Right lobe of liver (tissue), 6 donors: ENCODE measurements at regions not wholly inside any gene's neighbourhood (a gene's known extent, or its start where the extent isn't known, plus 50 kb on each side); places are given as distances from the start of the nearest gene placed in this dataset.

Source experiments
- ATAC-seq, 4 donors: fragments of 200-7000 bp; cut with Tn5 transposase; one replicate each; pipeline ENCODE4 v1.9.1; 2020; ENCODE audit warnings: mild to moderate bottlenecking in 4 of 4, moderate library complexity in 4 of 4
- DNase-seq, 3 donors: peaks; one replicate each; pipeline ENCODE4 v3.0.0-alpha.2; 2020
- H3K27ac ChIP-seq, 3 donors: fragments of 200-600 bp; one replicate each; pipeline ENCODE4 v1.8.0; 2022
- H3K27me3 ChIP-seq, 2 donors: fragments of 200-600 bp; one replicate each; pipeline ENCODE4 v1.8.0; 2022
- H3K36me3 ChIP-seq, 4 donors: fragments of 200-600 bp; sonication (generic) in 1 of 4; one replicate each; pipeline versions ENCODE4 v1.5.1 to v1.8.0; 2017 to 2022; ENCODE audit warnings: control low read depth in 1 of 4
- H3K4me1 ChIP-seq, 4 donors: fragments of 200-600 bp; sonication (generic) in 1 of 4; one replicate each; pipeline versions ENCODE4 v1.5.1 to v1.8.0; 2017 to 2022; ENCODE audit warnings: control low read depth in 1 of 4
- H3K4me3 ChIP-seq, 3 donors: fragments of 200-600 bp; one replicate each; pipeline ENCODE4 v1.8.0; 2022
- H3K9me3 ChIP-seq, 4 donors: fragments of 200-600 bp; sonication (generic) in 1 of 4; one replicate each; pipeline versions ENCODE4 v1.5.1 to v1.8.0; 2017 to 2022; ENCODE audit warnings: control low read depth in 1 of 4
- CTCF ChIP-seq, 4 donors: fragments of 200-600 bp in 3 of 4; fragments of 450-650 bp in 1 of 4; IDR thresholded peaks; one replicate each; pipeline versions ENCODE4 v1.5.1 to v1.8.0; 2016 to 2022; ENCODE audit warnings: antibody characterized with exemption in 4 of 4, mild to moderate bottlenecking in 2 of 4
- POLR2A ChIP-seq: fragments of 450-650 bp; IDR thresholded peaks from one replicate; pipeline ENCODE4 v1.6.1; 2017; ENCODE audit warnings: antibody characterized with exemption, mild to moderate bottlenecking
- WGBS: methylation state at CpG from one replicate; pipeline ENCODE4 v1.1.6; 2018; ENCODE audit warnings: low coverage, low lambda C conversion rate; ENCODE audit not compliant: insufficient coverage; ENCODE audit errors: missing lambda C conversion rate; 5-methylcytosine and 5-hydroxymethylcytosine counted together
- intact Hi-C, 2 donors: fragments of 100-400 bp; cut with DNase I; formaldehyde crosslinking; loops; one replicate each; pipeline versions ENCODE4 v1.11.2 to v1.14.1; 2022
- donor health status: DM: no; HTN: yes; CAD: no.
- donor health status: DM: no; HTN: no; CAD: no.
- donor health status: DM: no; HTN: no; CAD: no.
- donor health status: DM: no; HTN: yes; CAD: no.
- donor health status: DM: no; HTN: yes; CAD: no.

- WGBS, result 89% methylated on average over 3 of the region's 3 CpGs
Measured at GRCh38 chr2:150052457-150052856, 435.0 kb downstream of the RND3 start.

GRCh38 chr2:150051004-150051403, 436.5 kb downstream of the RND3 start:
- ATAC-seq, result no peak

More at GRCh38 chr2:150052457-150052856, 435.0 kb downstream of the RND3 start:
- Histone ChIP-seq H3K27ac (no peak overlapping the region), H3K27me3 (no peaks in the 10 kb centered on the region), H3K4me1 (no peaks in the 10 kb centered on the region), H3K4me3 (no peak overlapping the region), H3K9me3 (no peaks in the 10 kb centered on the region), H3K36me3 (no peaks in the 10 kb centered on the region)
- no peak for TF ChIP-seq CTCF (IDR thresholded peaks at IDR 0.05)
- no peak for TF ChIP-seq POLR2A
- DNase-seq, result no peak
- ATAC-seq, result no peak
- intact Hi-C loops, result no loop called here

GRCh38 chr2:150050036-150050435, 437.4 kb downstream of the RND3 start:
- Histone ChIP-seq H3K27me3 (no peaks in the 10 kb centered on the region), H3K36me3 (no peaks in the 10 kb centered on the region), H3K9me3 (no peaks in the 10 kb centered on the region), H3K27ac (no peak overlapping the region), H3K4me1 (no peaks in the 10 kb centered on the region), H3K4me3 (no peak overlapping the region)
- no peak for DNase-seq
- no peak for ATAC-seq
- TF ChIP-seq POLR2A, result no peak
- no peak for TF ChIP-seq CTCF (IDR thresholded peaks at IDR 0.05)
- 92% methylated on average over 4 of the region's 5 CpGs for WGBS
- intact Hi-C loops, result no loop called here

More at GRCh38 chr2:150051004-150051403, 436.5 kb downstream of the RND3 start:
- Histone ChIP-seq H3K27me3 (no peaks in the 10 kb centered on the region), H3K4me1 (no peaks in the 10 kb centered on the region), H3K9me3 (no peaks in the 10 kb centered on the region), H3K27ac (no peak overlapping the region), H3K4me3 (no peak overlapping the region), H3K36me3 (no peaks in the 10 kb centered on the region)
- TF ChIP-seq POLR2A, result no peak
- no peak for TF ChIP-seq CTCF (IDR thresholded peaks at IDR 0.05)
- intact Hi-C loops, result no loop called here
- DNase-seq, result no peak

GRCh38 chr2:150047620-150048222, 439.7 kb downstream of the RND3 start:
- DNase-seq (no peak), ATAC-seq (no peak)
- no peak for TF ChIP-seq POLR2A
- TF ChIP-seq CTCF (IDR thresholded peaks at IDR 0.05), result no peak
- intact Hi-C loops, result no loop called here
- no peaks in the 10 kb centered on the region for H3K9me3 ChIP-seq
- H3K27me3 ChIP-seq, result no peaks in the 10 kb centered on the region
- H3K27ac ChIP-seq, result no peak overlapping the region
- 100% methylated on average over 2 of the region's 2 CpGs for WGBS
- no peaks in the 10 kb centered on the region for H3K36me3 ChIP-seq
- no peak overlapping the region for H3K4me3 ChIP-seq
- H3K4me1 ChIP-seq, result no peaks in the 10 kb centered on the region

GRCh38 chr2:150046810-150047209, 440.7 kb downstream of the RND3 start:
- no peak overlapping the region for H3K4me3 ChIP-seq

More at GRCh38 chr2:150046810-150047209, 440.7 kb downstream of the RND3 start:
- no peaks in the 10 kb centered on the region for H3K9me3 ChIP-seq
- H3K36me3 ChIP-seq, result no peaks in the 10 kb centered on the region
- no peaks in the 10 kb centered on the region for H3K4me1 ChIP-seq
- no peak for ATAC-seq
- H3K27ac ChIP-seq, result no peak overlapping the region
- WGBS, result 77% methylated on average over 4 of the region's 4 CpGs
- no peak for DNase-seq
- intact Hi-C loops, result no loop called here
- TF ChIP-seq CTCF (IDR thresholded peaks at IDR 0.05), result no peak
- TF ChIP-seq POLR2A, result no peak
- H3K27me3 ChIP-seq, result no peaks in the 10 kb centered on the region
